HG03432 (cell line): ENCODE measurements at regions not wholly inside any gene's neighbourhood (a gene's known extent, or its start where the extent isn't known, plus 50 kb on each side); places are given as distances from the start of the nearest gene placed in this dataset.

ENCODE experiments used
- ATAC-seq: cut with Tn5 transposase; IDR thresholded peaks from one replicate; pipeline ENCODE4 v1.9.1; 2021; ENCODE audit warnings: mild to moderate bottlenecking, moderate library complexity; ENCODE audit not compliant: unreplicated experiment

- ATAC-seq = no peak
These were observed 207.8 kb upstream of the MGMT start for GRCh38 chr10:129259128-129259815.

- no peak for ATAC-seq
These were observed 194.9 kb upstream of the MGMT start for GRCh38 chr10:129272176-129272575.

- no peak for ATAC-seq
These were observed 194.0 kb upstream of the MGMT start for GRCh38 chr10:129272866-129273650.

GRCh38 chr10:129273860-129274259, 193.2 kb upstream of the MGMT start:
- ATAC-seq = no peak

GRCh38 chr10:129274748-129275474, 192.1 kb upstream of the MGMT start:
- ATAC-seq = no peak

GRCh38 chr10:129275886-129276285, 191.2 kb upstream of the MGMT start:
- no peak for ATAC-seq

GRCh38 chr10:129277084-129277483, 190.0 kb upstream of the MGMT start:
- no peak for ATAC-seq

GRCh38 chr10:129277841-129278240, 189.2 kb upstream of the MGMT start:
- no peak for ATAC-seq

- ATAC-seq = no peak
These were observed 188.4 kb upstream of the MGMT start for GRCh38 chr10:129278686-129279085.

GRCh38 chr10:129279446-129280154, 187.4 kb upstream of the MGMT start:
- ATAC-seq = no peak

GRCh38 chr10:129280155-129280502, 186.9 kb upstream of the MGMT start:
- no peak for ATAC-seq

GRCh38 chr10:129280908-129281586, 186.0 kb upstream of the MGMT start:
- no peak for ATAC-seq

GRCh38 chr10:129285459-129285858, 181.6 kb upstream of the MGMT start:
- ATAC-seq = no peak

GRCh38 chr10:129288999-129289584, 177.9 kb upstream of the MGMT start:
- ATAC-seq = no peak

- ATAC-seq = no peak
These were observed 172.9 kb upstream of the MGMT start for GRCh38 chr10:129293991-129294700.

GRCh38 chr10:129294944-129295343, 172.1 kb upstream of the MGMT start:
- ATAC-seq = no peak

GRCh38 chr10:129305046-129305445, 162.0 kb upstream of the MGMT start:
- no peak for ATAC-seq

GRCh38 chr10:129307141-129307540, 159.9 kb upstream of the MGMT start:
- ATAC-seq = no peak

GRCh38 chr10:129308953-129309564, 158.0 kb upstream of the MGMT start:
- ATAC-seq = no peak
